OCI-LY7 (cell line): ENCODE measurements at regions not wholly inside any gene's neighbourhood (a gene's known extent, or its start where the extent isn't known, plus 50 kb on each side); places are given as distances from the start of the nearest gene placed in this dataset.

Experiments used
- BruUV-seq: library from RNA; stranded (reverse); fragments of 400-500 nt; replicated peaks from 2 replicates; lab custom pipeline; 2021; lab: Mats Ljungman, UMichigan
- CTCF ChIA-PET: fragments of 300-600 bp; sonication (Branson Sonifier 250); formaldehyde crosslinking; loops from one replicate; lab custom pipeline; 2022; ENCODE audit warnings: antibody characterized with exemption; ENCODE audit not compliant: unreplicated experiment; lab: Charles Lee
- POLR2A ChIA-PET: fragments of 300-600 bp; sonication (Branson Sonifier 250); formaldehyde crosslinking; loops from one replicate; lab custom pipeline; 2022; ENCODE audit warnings: antibody characterized with exemption; lab: Charles Lee
- DNase-seq: peaks from one replicate; pipeline ENCODE4 v3.0.0-alpha.2; 2015; ENCODE audit warnings: low spot score
- H2AFZ ChIP-seq: fragments of 200-600 bp; sonication (generic), shearing (Covaris generic); 2 replicates; pipeline ENCODE4 v1.6.1; 2014; ENCODE audit warnings: mild to moderate bottlenecking, antibody characterized with exemption, low read length, moderate library complexity
- H3K27ac ChIP-seq: fragments of 200-600 bp; sonication (generic); 2 replicates; pipeline ENCODE4 v1.5.1; 2014; ENCODE audit warnings: mixed run types, low read depth, mild to moderate bottlenecking, moderate library complexity, low read length, inconsistent platforms; ENCODE audit not compliant: poor library complexity, severe bottlenecking
- H3K36me3 ChIP-seq: fragments of 200-600 bp; sonication (generic); 2 replicates; pipeline ENCODE4 v1.6.1; 2014; ENCODE audit warnings: mild to moderate bottlenecking, antibody characterized with exemption, low read length, moderate library complexity, mixed read lengths; ENCODE audit not compliant: insufficient read depth
- H3K4me1 ChIP-seq: fragments of 200-600 bp; sonication (generic); 2 replicates; pipeline ENCODE4 v1.5.1; 2014; ENCODE audit warnings: mild to moderate bottlenecking, low read length; ENCODE audit not compliant: insufficient read depth, poor library complexity, severe bottlenecking
- H3K4me2 ChIP-seq: fragments of 200-600 bp; sonication (generic); 2 replicates; pipeline ENCODE4 v1.6.1; 2014; ENCODE audit warnings: mild to moderate bottlenecking, low read length
- H3K4me3 ChIP-seq: fragments of 200-600 bp; sonication (generic); 2 replicates; pipeline ENCODE4 v1.5.1; 2014; ENCODE audit warnings: mild to moderate bottlenecking, low read depth, low read length; ENCODE audit not compliant: poor library complexity, severe bottlenecking
- H3K79me2 ChIP-seq: fragments of 200-600 bp; sonication (generic); 2 replicates; pipeline ENCODE4 v1.6.1; 2016; ENCODE audit warnings: low read depth, mild to moderate bottlenecking, low read length, moderate library complexity, mixed read lengths; ENCODE audit not compliant: insufficient read depth
- H3K9me2 ChIP-seq: fragments of 200-600 bp; sonication (generic); 2 replicates; pipeline ENCODE4 v1.6.1; 2016; ENCODE audit warnings: mild to moderate bottlenecking, low read length, mixed read lengths; ENCODE audit not compliant: insufficient read depth
- H3K9me3 ChIP-seq: fragments of 200-600 bp; sonication (generic); 2 replicates; pipeline ENCODE4 v1.6.1; 2014; ENCODE audit warnings: mild to moderate bottlenecking, mixed run types, low read length, mixed read lengths
- H4K20me1 ChIP-seq: fragments of 200-600 bp; sonication (generic); 2 replicates; pipeline ENCODE4 v1.6.1; 2014; ENCODE audit warnings: mild to moderate bottlenecking, antibody characterized with exemption, low read length, moderate library complexity, mixed read lengths; ENCODE audit not compliant: insufficient read depth
- CTCF ChIP-seq: fragments of 200-600 bp; sonication (generic); conservative IDR thresholded peaks from 2 replicates; pipeline ENCODE4 v1.5.1; 2014; ENCODE audit warnings: mild to moderate bottlenecking, antibody characterized with exemption, low read length, moderate library complexity, mixed read lengths
- EZH2phosphoT487 ChIP-seq: fragments of 200-600 bp; sonication (generic); IDR thresholded peaks from 2 replicates; pipeline ENCODE4 v1.6.1; 2018; ENCODE audit warnings: low read depth, borderline replicate concordance, mild to moderate bottlenecking, mixed run types, antibody characterized with exemption, low read length, moderate library complexity, mixed read lengths
- intact Hi-C: fragments of 100-400 bp; cut with micrococcal nuclease; formaldehyde crosslinking; loops from one replicate; pipeline ENCODE4 v1.10.0; 2022; ENCODE audit not compliant: unreplicated experiment

GRCh38 chrX:10794203-10794630 is 173.8 kb upstream of the MID1 start:
- BruUV-seq, result no TSS peak
- H3K27ac ChIP-seq, result no peak overlapping the region
- H4K20me1 ChIP-seq, result no peaks in the 10 kb centered on the region
- H2AFZ ChIP-seq, result no peak overlapping the region
- no peak for DNase-seq
- TF ChIP-seq EZH2phosphoT487 (no peak), CTCF (no peak)
- H3K4me2 ChIP-seq, result no peak overlapping the region
- POLR2A ChIA-PET, result no interaction called here
- no peaks in the 10 kb centered on the region for H3K36me3 ChIP-seq
- H3K9me2 ChIP-seq, result no peaks in the 10 kb centered on the region
- intact Hi-C loops, result no loop called here
- H3K9me3 ChIP-seq, result no peaks in the 10 kb centered on the region
- H3K4me1 ChIP-seq, result no peaks in the 10 kb centered on the region
- no peaks in the 10 kb centered on the region for H3K79me2 ChIP-seq
- H3K4me3 ChIP-seq, result no peak overlapping the region
- CTCF ChIA-PET, result no interaction called here

- H3K79me2 ChIP-seq, result no peaks in the 10 kb centered on the region
- TF ChIP-seq CTCF (no peak), EZH2phosphoT487 (no peak)
- no TSS peak for BruUV-seq
- H3K4me3 ChIP-seq, result no peak overlapping the region
- H4K20me1 ChIP-seq, result no peaks in the 10 kb centered on the region
- ChIA-PET CTCF (no interaction called here), POLR2A (no interaction called here)
- no peak overlapping the region for H3K27ac ChIP-seq
- no peaks in the 10 kb centered on the region for H3K4me1 ChIP-seq
- DNase-seq, result no peak
- intact Hi-C loops, result no loop called here
- H3K9me3 ChIP-seq, result no peaks in the 10 kb centered on the region
- no peak overlapping the region for H3K4me2 ChIP-seq
- H3K36me3 ChIP-seq, result no peaks in the 10 kb centered on the region
- no peak overlapping the region for H2AFZ ChIP-seq
- no peaks in the 10 kb centered on the region for H3K9me2 ChIP-seq
Observed at GRCh38 chrX:10795721-10796120, 175.3 kb upstream of the MID1 start.

- no peak overlapping the region for H3K4me2 ChIP-seq
- H3K9me2 ChIP-seq, result no peaks in the 10 kb centered on the region
- no peaks in the 10 kb centered on the region for H3K79me2 ChIP-seq
- H3K4me3 ChIP-seq, result no peak overlapping the region
- BruUV-seq, result no TSS peak
- intact Hi-C loops, result no loop called here
- no peak for DNase-seq
- H3K36me3 ChIP-seq, result no peaks in the 10 kb centered on the region
- H2AFZ ChIP-seq, result no peak overlapping the region
- H3K27ac ChIP-seq, result no peak overlapping the region
- no peaks in the 10 kb centered on the region for H4K20me1 ChIP-seq
- ChIA-PET POLR2A (no interaction called here), CTCF (no interaction called here)
- TF ChIP-seq EZH2phosphoT487 (no peak), CTCF (no peak)
- no peaks in the 10 kb centered on the region for H3K4me1 ChIP-seq
- no peaks in the 10 kb centered on the region for H3K9me3 ChIP-seq
Observed at GRCh38 chrX:10797466-10797865, 177.1 kb upstream of the MID1 start.
